WTC11 (cell line): ENCODE measurements at regions not wholly inside any gene's neighbourhood (a gene's known extent, or its start where the extent isn't known, plus 50 kb on each side); places are given as distances from the start of the nearest gene placed in this dataset.

Source experiments
- ATAC-seq: fragments of 200-7000 bp; cut with Tn5 transposase; 2 replicates; pipeline ENCODE4 v1.10.0; 2021; ENCODE audit warnings: mild to moderate bottlenecking, moderate library complexity
- CTCF ChIA-PET: fragments of 300-600 bp; sonication (Branson Sonifier 250); formaldehyde crosslinking; loops from one replicate; lab custom pipeline; 2021; ENCODE audit warnings: antibody characterized with exemption; lab: Charles Lee
- POLR2A ChIA-PET: fragments of 350-600 bp; sonication (Branson Sonifier 250); formaldehyde crosslinking; loops from one replicate; lab custom pipeline; 2021; ENCODE audit warnings: antibody characterized with exemption; lab: Charles Lee
- DNase-seq: peaks from one replicate; pipeline ENCODE4 v3.0.0; 2021; ENCODE audit warnings: low spot score
- H3K27ac Mint-ChIP-seq: 2 replicates; pipeline ENCODE4 v1.8.0; 2021; ENCODE audit warnings: mixed read lengths
- H3K27me3 Mint-ChIP-seq: 2 replicates; pipeline ENCODE4 v1.8.0; 2021; ENCODE audit warnings: low read depth, mild to moderate bottlenecking, moderate library complexity, mixed read lengths
- H3K36me3 Mint-ChIP-seq: 2 replicates; pipeline ENCODE4 v1.8.0; 2021; ENCODE audit warnings: mixed read lengths
- H3K4me1 Mint-ChIP-seq: 2 replicates; pipeline ENCODE4 v1.8.0; 2022; ENCODE audit warnings: mixed read lengths
- H3K4me3 Mint-ChIP-seq: 2 replicates; pipeline ENCODE4 v1.8.0; 2021; ENCODE audit warnings: mild to moderate bottlenecking, moderate library complexity, mixed read lengths
- H3K9me3 Mint-ChIP-seq: 2 replicates; pipeline ENCODE4 v1.8.0; 2021; ENCODE audit warnings: mixed read lengths
- ESRRA ChIP-seq: sonication (generic); formaldehyde crosslinking; IDR thresholded peaks from 2 replicates; pipeline ENCODE4 v1.8.1; 2022; ENCODE audit warnings: mild to moderate bottlenecking, missing genetic modification reagents, borderline replicate concordance
- FOXK1 ChIP-seq: sonication (generic); formaldehyde crosslinking; IDR thresholded peaks from 2 replicates; pipeline ENCODE4 v1.8.0; 2022; ENCODE audit warnings: mild to moderate bottlenecking, moderate library complexity, missing genetic modification reagents
- IRF2 ChIP-seq: sonication (generic); formaldehyde crosslinking; IDR thresholded peaks from 2 replicates; pipeline ENCODE4 v1.8.0; 2022; ENCODE audit warnings: low read depth, missing genetic modification reagents, borderline replicate concordance
- MXD4 ChIP-seq: fragments of 250-450 bp; sonication (Bioruptor Pico); IDR thresholded peaks from 2 replicates; pipeline ENCODE4 v1.8.0; 2021; ENCODE audit warnings: mild to moderate bottlenecking, moderate library complexity, borderline replicate concordance
- MYBL2 ChIP-seq: sonication (generic); formaldehyde crosslinking; IDR thresholded peaks from 2 replicates; pipeline ENCODE4 v1.8.1; 2023; ENCODE audit warnings: mild to moderate bottlenecking, moderate library complexity, missing genetic modification reagents
- NFATC4 ChIP-seq: fragments of 250-450 bp; sonication (Bioruptor Pico); IDR thresholded peaks from 2 replicates; pipeline ENCODE4 v1.9.0; 2021; ENCODE audit warnings: mild to moderate bottlenecking
- ZNF138 ChIP-seq: sonication (generic); formaldehyde crosslinking; conservative IDR thresholded peaks from 2 replicates; pipeline ENCODE4 v1.8.1; 2022; ENCODE audit warnings: mild to moderate bottlenecking, moderate library complexity, missing genetic modification reagents
- ZNF232 ChIP-seq: sonication (generic); formaldehyde crosslinking; IDR thresholded peaks from 2 replicates; pipeline ENCODE4 v1.8.0; 2022; ENCODE audit warnings: mild to moderate bottlenecking, missing genetic modification reagents
- TF ChIP-seq, protein P1 (sequence below): sonication (generic); formaldehyde crosslinking; conservative IDR thresholded peaks from 2 replicates; pipeline ENCODE4 v1.8.1; 2023; ENCODE audit warnings: mild to moderate bottlenecking, low read depth, missing genetic modification reagents, moderate library complexity
- TF ChIP-seq, protein P2 (sequence below): sonication (generic); formaldehyde crosslinking; IDR thresholded peaks from 2 replicates; pipeline ENCODE4 v1.8.0; 2023; ENCODE audit warnings: mild to moderate bottlenecking, missing genetic modification reagents
- TF ChIP-seq, protein P3 (sequence below): sonication (generic); formaldehyde crosslinking; IDR thresholded peaks from 2 replicates; pipeline ENCODE4 v1.8.1; 2022; ENCODE audit warnings: missing genetic modification reagents, borderline replicate concordance
- TF ChIP-seq, protein P4 (sequence below): sonication (generic); formaldehyde crosslinking; IDR thresholded peaks from 2 replicates; pipeline ENCODE4 v1.8.0; 2022; ENCODE audit warnings: mild to moderate bottlenecking, missing genetic modification reagents
- TF ChIP-seq, protein P5 (sequence below): sonication (generic); formaldehyde crosslinking; IDR thresholded peaks from 2 replicates; pipeline ENCODE4 v1.8.1; 2022; ENCODE audit warnings: low read depth, missing genetic modification reagents, borderline replicate concordance

DNA sequence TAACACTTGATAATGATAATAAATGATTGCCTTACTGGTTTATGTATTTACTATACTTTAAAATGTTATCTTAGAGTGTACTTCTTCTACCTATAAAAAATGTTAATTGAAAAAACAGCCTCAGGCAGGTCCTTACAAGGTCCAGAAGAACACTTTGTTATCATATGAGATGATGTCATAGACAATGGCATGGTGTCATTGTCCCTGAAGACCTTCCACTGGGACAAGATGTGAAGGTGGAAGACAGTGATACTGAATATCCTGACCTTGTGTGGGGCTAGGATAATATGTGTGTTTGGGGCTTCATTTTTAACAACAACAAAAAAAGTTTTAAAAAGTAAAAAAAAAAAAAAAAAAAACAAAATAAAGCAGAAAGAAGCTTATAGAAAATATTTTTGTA is 342.2 kb upstream of the KYNU start (continued):
- TF ChIP-seq, protein P1, sequence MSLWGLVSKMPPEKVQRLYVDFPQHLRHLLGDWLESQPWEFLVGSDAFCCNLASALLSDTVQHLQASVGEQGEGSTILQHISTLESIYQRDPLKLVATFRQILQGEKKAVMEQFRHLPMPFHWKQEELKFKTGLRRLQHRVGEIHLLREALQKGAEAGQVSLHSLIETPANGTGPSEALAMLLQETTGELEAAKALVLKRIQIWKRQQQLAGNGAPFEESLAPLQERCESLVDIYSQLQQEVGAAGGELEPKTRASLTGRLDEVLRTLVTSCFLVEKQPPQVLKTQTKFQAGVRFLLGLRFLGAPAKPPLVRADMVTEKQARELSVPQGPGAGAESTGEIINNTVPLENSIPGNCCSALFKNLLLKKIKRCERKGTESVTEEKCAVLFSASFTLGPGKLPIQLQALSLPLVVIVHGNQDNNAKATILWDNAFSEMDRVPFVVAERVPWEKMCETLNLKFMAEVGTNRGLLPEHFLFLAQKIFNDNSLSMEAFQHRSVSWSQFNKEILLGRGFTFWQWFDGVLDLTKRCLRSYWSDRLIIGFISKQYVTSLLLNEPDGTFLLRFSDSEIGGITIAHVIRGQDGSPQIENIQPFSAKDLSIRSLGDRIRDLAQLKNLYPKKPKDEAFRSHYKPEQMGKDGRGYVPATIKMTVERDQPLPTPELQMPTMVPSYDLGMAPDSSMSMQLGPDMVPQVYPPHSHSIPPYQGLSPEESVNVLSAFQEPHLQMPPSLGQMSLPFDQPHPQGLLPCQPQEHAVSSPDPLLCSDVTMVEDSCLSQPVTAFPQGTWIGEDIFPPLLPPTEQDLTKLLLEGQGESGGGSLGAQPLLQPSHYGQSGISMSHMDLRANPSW (CRISPR knock-in tag): no peak
- TF ChIP-seq, all 79 proteins: peak for 0

DNA sequence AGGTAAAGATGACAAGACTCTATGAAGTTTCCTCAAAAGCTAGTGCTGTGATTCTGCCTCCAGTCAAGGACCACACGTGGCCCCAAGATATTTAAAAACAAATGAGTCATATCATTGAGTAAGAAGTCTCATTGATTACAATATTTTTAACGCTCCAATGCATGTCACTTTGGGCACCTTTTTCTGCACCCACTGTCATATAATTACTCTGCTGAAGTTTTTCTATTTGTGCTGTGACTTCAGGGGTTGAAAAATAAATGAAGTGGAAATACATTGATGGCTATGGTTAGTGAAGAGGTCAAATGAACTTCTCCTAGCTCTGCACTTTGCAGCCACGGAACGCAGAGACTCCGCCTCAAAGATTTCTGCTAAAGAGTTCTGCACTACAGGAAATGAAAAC is 344.3 kb upstream of the KYNU start:
- peaks cover 4% of the 10 kb centered on the region for H3K9me3 Mint-ChIP-seq
- no peak overlapping the region for H3K4me3 Mint-ChIP-seq
- DNase-seq (no peak), ATAC-seq (no peak)
- POLR2A ChIA-PET: no interaction called here
- CTCF ChIA-PET: no interaction called here
- H3K4me1 Mint-ChIP-seq: peaks cover 14% of the 10 kb centered on the region
- no peaks in the 10 kb centered on the region for H3K36me3 Mint-ChIP-seq
- TF ChIP-seq NFATC4 (CRISPR knock-in tag): no peak
- H3K27ac Mint-ChIP-seq: no peak overlapping the region
- no peaks in the 10 kb centered on the region for H3K27me3 Mint-ChIP-seq

DNA sequence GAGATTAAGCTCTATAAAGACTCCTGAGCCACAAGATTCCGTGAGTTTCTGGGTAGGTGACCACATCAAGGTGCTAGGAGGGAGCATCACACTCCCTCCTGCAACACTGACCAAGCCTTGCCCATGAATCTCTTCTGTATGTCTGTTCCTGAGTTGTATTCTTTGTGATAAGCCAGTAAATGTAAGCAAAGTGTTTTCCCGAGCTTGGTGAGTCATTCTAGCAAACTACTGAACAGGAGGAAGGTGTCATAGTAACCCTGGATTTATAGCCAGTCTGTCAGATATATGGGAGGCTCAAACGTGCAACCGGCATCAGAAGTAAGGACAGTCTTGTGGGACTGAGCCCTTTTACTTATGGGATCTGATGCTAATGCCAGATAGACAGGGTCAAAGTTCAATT is 346.1 kb upstream of the KYNU start:
- H3K4me1 Mint-ChIP-seq: peaks cover 6% of the 10 kb centered on the region; the same call in 1 of the 2 replicates
- POLR2A ChIA-PET: no interaction called here
- TF ChIP-seq ZNF232 (CRISPR knock-in tag) (no peak), ZNF138 (CRISPR knock-in tag) (no peak), MXD4 (CRISPR knock-in tag) (no peak)
- no peaks in the 10 kb centered on the region for H3K27me3 Mint-ChIP-seq
- ATAC-seq (no peak), DNase-seq (no peak)
- H3K36me3 Mint-ChIP-seq: no peaks in the 10 kb centered on the region
- H3K9me3 Mint-ChIP-seq: peaks cover 4% of the 10 kb centered on the region
- CTCF ChIA-PET: no interaction called here
- H3K4me3 Mint-ChIP-seq: no peak overlapping the region
- H3K27ac Mint-ChIP-seq: no peak overlapping the region

DNA sequence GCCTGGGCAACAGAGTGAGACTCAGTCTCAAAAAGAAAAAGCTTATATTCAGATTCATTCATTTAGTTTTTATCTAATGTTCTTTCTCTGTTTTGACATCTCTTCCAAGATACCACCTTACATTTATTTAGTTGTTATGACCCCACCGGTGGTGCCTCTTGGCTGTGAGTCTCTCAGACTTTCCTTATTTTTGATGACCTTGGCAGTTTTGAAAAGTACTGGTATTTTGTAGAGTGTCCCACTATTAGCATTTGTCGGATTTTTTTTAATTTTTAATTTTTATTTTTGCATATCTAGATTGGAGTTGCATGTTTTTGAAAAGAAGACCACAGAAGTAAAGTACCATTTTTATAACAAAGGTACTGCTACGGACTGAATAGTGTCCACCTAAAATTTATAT is 351.7 kb upstream of the KYNU start:
- DNase-seq (no peak), ATAC-seq (no peak)
- H3K27me3 Mint-ChIP-seq: no peaks in the 10 kb centered on the region
- no peaks in the 10 kb centered on the region for H3K4me1 Mint-ChIP-seq
- H3K4me3 Mint-ChIP-seq: no peak overlapping the region
- no peak overlapping the region for H3K27ac Mint-ChIP-seq
- POLR2A ChIA-PET: no interaction called here
- H3K36me3 Mint-ChIP-seq: no peaks in the 10 kb centered on the region
- CTCF ChIA-PET: no interaction called here
- H3K9me3 Mint-ChIP-seq: no peaks in the 10 kb centered on the region
- TF ChIP-seq MYBL2 (CRISPR knock-in tag) (no peak), FOXK1 (no peak), IRF2 (CRISPR knock-in tag) (no peak), ESRRA (no peak)
- TF ChIP-seq, protein P2, sequence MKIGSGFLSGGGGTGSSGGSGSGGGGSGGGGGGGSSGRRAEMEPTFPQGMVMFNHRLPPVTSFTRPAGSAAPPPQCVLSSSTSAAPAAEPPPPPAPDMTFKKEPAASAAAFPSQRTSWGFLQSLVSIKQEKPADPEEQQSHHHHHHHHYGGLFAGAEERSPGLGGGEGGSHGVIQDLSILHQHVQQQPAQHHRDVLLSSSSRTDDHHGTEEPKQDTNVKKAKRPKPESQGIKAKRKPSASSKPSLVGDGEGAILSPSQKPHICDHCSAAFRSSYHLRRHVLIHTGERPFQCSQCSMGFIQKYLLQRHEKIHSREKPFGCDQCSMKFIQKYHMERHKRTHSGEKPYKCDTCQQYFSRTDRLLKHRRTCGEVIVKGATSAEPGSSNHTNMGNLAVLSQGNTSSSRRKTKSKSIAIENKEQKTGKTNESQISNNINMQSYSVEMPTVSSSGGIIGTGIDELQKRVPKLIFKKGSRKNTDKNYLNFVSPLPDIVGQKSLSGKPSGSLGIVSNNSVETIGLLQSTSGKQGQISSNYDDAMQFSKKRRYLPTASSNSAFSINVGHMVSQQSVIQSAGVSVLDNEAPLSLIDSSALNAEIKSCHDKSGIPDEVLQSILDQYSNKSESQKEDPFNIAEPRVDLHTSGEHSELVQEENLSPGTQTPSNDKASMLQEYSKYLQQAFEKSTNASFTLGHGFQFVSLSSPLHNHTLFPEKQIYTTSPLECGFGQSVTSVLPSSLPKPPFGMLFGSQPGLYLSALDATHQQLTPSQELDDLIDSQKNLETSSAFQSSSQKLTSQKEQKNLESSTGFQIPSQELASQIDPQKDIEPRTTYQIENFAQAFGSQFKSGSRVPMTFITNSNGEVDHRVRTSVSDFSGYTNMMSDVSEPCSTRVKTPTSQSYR (CRISPR knock-in tag): no peak
- TF ChIP-seq, protein P3, sequence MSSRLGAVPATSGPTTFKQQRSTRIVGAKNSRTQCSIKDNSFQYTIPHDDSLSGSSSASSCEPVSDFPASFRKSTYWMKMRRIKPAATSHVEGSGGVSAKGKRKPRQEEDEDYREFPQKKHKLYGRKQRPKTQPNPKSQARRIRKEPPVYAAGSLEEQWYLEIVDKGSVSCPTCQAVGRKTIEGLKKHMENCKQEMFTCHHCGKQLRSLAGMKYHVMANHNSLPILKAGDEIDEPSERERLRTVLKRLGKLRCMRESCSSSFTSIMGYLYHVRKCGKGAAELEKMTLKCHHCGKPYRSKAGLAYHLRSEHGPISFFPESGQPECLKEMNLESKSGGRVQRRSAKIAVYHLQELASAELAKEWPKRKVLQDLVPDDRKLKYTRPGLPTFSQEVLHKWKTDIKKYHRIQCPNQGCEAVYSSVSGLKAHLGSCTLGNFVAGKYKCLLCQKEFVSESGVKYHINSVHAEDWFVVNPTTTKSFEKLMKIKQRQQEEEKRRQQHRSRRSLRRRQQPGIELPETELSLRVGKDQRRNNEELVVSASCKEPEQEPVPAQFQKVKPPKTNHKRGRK (CRISPR knock-in tag): no peak
- TF ChIP-seq, protein P1 (CRISPR knock-in tag): no peak
- TF ChIP-seq, protein P4, sequence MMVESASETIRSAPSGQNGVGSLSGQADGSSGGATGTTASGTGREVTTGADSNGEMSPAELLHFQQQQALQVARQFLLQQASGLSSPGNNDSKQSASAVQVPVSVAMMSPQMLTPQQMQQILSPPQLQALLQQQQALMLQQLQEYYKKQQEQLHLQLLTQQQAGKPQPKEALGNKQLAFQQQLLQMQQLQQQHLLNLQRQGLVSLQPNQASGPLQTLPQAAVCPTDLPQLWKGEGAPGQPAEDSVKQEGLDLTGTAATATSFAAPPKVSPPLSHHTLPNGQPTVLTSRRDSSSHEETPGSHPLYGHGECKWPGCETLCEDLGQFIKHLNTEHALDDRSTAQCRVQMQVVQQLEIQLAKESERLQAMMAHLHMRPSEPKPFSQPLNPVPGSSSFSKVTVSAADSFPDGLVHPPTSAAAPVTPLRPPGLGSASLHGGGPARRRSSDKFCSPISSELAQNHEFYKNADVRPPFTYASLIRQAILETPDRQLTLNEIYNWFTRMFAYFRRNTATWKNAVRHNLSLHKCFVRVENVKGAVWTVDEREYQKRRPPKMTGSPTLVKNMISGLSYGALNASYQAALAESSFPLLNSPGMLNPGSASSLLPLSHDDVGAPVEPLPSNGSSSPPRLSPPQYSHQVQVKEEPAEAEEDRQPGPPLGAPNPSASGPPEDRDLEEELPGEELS (CRISPR knock-in tag): no peak
- TF ChIP-seq, protein P5, sequence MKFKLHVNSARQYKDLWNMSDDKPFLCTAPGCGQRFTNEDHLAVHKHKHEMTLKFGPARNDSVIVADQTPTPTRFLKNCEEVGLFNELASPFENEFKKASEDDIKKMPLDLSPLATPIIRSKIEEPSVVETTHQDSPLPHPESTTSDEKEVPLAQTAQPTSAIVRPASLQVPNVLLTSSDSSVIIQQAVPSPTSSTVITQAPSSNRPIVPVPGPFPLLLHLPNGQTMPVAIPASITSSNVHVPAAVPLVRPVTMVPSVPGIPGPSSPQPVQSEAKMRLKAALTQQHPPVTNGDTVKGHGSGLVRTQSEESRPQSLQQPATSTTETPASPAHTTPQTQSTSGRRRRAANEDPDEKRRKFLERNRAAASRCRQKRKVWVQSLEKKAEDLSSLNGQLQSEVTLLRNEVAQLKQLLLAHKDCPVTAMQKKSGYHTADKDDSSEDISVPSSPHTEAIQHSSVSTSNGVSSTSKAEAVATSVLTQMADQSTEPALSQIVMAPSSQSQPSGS (CRISPR knock-in tag): no peak
